ENCODE measurements at regions not wholly inside any gene's neighbourhood (a gene's known extent, or its start where the extent isn't known, plus 50 kb on each side); places are given as distances from the start of the nearest gene placed in this dataset.

DNA sequence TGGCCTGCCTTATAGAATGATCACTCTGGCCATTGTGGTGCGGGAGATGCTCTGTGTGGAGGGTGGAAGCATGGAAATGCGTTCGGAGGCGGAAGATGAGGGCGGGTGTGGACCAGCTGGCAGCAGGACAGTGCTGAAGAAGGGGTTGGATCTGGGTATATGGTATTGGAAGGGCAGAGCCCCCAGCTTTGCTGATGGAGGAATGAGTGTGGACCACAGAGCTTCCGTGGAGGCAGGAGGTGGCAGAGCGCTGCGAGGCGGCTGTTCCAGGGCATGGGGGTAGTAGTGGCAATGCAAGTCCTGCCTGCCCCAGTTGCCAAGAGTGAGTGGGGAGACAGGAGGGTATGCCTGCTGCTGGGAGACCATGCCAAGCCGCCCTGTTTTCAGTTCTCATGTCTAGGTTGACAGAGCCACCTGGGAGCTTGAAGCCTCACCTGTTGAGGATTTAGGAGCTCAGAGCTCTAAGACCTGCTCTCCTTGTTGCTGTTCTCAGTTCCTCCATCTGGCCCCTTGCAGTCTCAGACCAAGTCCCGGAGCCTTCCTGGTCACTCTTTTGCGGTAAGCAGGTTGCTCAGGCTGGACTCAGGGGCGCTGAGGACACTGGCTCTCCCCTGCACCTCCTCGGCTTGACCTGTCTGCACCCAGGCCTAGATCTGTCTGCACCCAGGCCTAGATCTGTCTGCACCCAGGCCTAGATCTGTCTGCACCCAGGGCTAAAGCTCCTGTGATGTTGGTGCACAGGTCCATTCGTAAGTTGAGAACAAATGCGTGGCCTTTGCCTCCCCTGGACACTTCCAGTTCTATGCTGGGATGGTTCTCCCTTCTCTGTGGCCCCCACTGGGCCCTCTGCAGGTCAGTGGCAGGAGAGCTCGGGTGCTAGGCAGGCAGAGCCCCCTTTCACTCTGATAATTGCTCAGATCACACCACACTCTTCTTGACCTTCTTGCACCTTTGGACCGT is 290.5 kb upstream of the HS6ST1 start:
- Histone ChIP-seq H3K4me3 (no peak overlapping the region), H3K4me1 (no peaks in the 10 kb centered on the region), H3K9me3 (no peaks in the 10 kb centered on the region), H3K36me3 (no peaks in the 10 kb centered on the region), H3K27me3 (no peaks in the 10 kb centered on the region), H3K27ac (no peak overlapping the region)
- no peak for ATAC-seq
- DNase-seq, result no peak
- in situ Hi-C loops (cut with MboI; ENCODE audit: low sequenced_read_pairs in 4 of 4) (no loop called here), intact Hi-C loops (cut with DNase I; ENCODE audit: low total_unique reads) (no loop called here)
- TF ChIP-seq, protein P1, sequence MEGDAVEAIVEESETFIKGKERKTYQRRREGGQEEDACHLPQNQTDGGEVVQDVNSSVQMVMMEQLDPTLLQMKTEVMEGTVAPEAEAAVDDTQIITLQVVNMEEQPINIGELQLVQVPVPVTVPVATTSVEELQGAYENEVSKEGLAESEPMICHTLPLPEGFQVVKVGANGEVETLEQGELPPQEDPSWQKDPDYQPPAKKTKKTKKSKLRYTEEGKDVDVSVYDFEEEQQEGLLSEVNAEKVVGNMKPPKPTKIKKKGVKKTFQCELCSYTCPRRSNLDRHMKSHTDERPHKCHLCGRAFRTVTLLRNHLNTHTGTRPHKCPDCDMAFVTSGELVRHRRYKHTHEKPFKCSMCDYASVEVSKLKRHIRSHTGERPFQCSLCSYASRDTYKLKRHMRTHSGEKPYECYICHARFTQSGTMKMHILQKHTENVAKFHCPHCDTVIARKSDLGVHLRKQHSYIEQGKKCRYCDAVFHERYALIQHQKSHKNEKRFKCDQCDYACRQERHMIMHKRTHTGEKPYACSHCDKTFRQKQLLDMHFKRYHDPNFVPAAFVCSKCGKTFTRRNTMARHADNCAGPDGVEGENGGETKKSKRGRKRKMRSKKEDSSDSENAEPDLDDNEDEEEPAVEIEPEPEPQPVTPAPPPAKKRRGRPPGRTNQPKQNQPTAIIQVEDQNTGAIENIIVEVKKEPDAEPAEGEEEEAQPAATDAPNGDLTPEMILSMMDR (IDR thresholded peaks at IDR 0.05 in 4 of 5, conservative IDR thresholded peaks at IDR 0.05 in 1 of 5), result no peak
- no peak for TF ChIP-seq POLR2A (IDR thresholded peaks at IDR 0.05)

DNA sequence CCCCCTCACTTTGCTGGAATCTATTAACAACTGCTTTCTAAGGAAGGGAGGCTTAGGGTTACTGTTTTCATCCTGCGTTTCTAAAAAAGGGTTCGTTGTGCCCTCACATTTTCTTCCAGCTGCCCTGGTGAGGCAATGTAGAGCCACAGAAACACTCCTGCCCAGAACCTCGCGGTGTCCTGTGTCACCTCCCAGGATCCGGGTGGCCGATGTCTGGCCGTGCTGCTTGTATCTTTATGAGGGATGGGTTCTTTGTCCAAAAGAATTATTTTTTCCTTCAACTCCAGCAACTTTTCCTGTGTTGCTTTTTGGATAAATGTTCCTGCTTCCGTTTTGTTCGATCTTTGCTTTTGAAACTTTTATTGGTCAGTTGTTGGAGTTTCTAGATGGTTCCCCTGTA is 291.8 kb upstream of the HS6ST1 start:
- no peak overlapping the region for H3K27ac ChIP-seq
- H3K4me1 ChIP-seq, result no peaks in the 10 kb centered on the region
- in situ Hi-C loops (cut with MboI; ENCODE audit: low sequenced_read_pairs in 4 of 4), result no loop called here
- no peak overlapping the region for H3K4me3 ChIP-seq
- H3K9me3 ChIP-seq, result no peaks in the 10 kb centered on the region
- H3K36me3 ChIP-seq, result no peaks in the 10 kb centered on the region
- H3K27me3 ChIP-seq, result no peaks in the 10 kb centered on the region
- TF ChIP-seq POLR2A (IDR thresholded peaks at IDR 0.05), result no peak
- TF ChIP-seq, protein P1 (IDR thresholded peaks at IDR 0.05 in 4 of 5, conservative IDR thresholded peaks at IDR 0.05 in 1 of 5), result no peak
- no peak for DNase-seq
- no peak for ATAC-seq
- intact Hi-C loops (cut with DNase I; ENCODE audit: low total_unique reads), result no loop called here

DNA sequence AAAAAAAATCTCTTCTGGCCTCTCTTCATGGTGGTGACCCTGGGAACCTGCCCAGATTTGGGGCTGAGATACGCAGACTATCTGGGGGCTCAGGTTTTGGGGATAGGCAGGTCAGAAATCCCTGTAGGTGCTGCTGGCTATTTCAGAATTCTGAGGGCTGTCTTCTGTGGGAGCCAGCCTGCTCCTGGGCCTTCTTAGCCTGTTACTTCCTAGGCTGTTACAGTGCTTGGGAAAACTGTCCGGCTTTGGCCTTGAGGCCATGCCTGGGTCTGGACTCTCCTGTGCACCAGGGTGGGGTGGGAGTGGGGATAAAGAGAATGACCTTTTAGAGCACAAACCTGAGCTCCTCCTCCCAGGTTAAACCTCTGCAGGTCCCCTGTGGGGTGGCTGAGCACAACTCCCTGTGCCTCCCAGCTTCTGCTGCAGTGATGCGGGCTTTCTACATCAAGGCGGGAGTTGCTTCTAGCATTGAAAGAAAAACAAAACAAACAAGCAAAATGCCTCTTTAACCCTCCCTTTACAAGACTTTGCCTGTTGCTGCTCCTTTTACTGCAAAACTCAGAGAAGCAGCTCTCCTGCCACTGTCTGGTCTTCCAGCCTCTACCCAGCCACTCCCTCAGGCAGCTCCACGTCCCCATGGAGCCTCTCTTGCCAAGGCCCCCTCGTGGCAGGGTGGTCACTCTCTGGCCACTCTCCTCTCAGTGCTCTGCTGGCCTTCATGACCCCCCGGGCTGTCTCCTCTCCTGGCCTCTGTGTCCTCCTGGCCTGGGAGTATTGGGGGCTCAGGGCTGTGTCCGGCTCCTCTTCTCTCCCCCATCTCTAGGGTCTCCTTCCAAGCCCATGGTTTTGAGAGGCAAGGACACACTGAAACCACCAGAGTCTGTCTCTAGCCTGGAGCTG is 293.0 kb upstream of the HS6ST1 start:
- Histone ChIP-seq H3K27ac (no peak overlapping the region), H3K27me3 (no peaks in the 10 kb centered on the region), H3K4me3 (no peak overlapping the region), H3K9me3 (no peaks in the 10 kb centered on the region), H3K36me3 (no peaks in the 10 kb centered on the region), H3K4me1 (no peaks in the 10 kb centered on the region)
- in situ Hi-C loops (cut with MboI; ENCODE audit: low sequenced_read_pairs in 4 of 4) (no loop called here), intact Hi-C loops (cut with DNase I; ENCODE audit: low total_unique reads) (no loop called here)
- DNase-seq, result no peak
- ATAC-seq, result no peak
- TF ChIP-seq POLR2A (IDR thresholded peaks at IDR 0.05), result no peak
- TF ChIP-seq, protein P1 (IDR thresholded peaks at IDR 0.05 in 4 of 5, conservative IDR thresholded peaks at IDR 0.05 in 1 of 5), result no peak

DNA sequence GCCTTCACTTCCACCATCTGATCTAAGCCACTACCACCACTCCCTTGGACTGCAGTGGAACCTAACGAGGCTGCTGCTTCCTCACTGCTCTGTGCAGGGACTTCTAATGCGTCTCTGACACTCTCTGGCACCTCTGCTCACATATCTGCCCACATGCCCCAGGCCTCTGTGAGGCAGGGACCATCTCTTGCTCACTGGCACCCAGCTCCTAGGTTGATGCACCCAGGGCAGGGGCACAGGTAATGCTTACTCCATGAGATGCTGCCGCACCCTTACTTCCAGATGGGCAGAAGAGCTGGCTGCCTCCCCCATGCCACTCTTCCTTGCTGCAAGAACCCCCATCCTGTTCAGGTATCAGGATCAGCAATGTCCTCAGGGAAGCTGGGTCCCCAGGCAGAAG is 294.0 kb upstream of the HS6ST1 start:
- H3K27ac ChIP-seq, result no peak overlapping the region
- intact Hi-C loops (cut with DNase I; ENCODE audit: low total_unique reads) (no loop called here), in situ Hi-C loops (cut with MboI; ENCODE audit: low sequenced_read_pairs in 4 of 4) (no loop called here)
- no peaks in the 10 kb centered on the region for H3K36me3 ChIP-seq
- no peaks in the 10 kb centered on the region for H3K27me3 ChIP-seq
- ATAC-seq, result no peak
- H3K4me1 ChIP-seq, result no peaks in the 10 kb centered on the region
- no peak overlapping the region for H3K4me3 ChIP-seq
- TF ChIP-seq, protein P1 (IDR thresholded peaks at IDR 0.05 in 4 of 5, conservative IDR thresholded peaks at IDR 0.05 in 1 of 5), result no peak
- no peak for TF ChIP-seq POLR2A (IDR thresholded peaks at IDR 0.05)
- no peak for DNase-seq
- no peaks in the 10 kb centered on the region for H3K9me3 ChIP-seq
